GM23338 (cell line): ENCODE measurements at regions not wholly inside any gene's neighbourhood (a gene's known extent, or its start where the extent isn't known, plus 50 kb on each side); places are given as distances from the start of the nearest gene placed in this dataset.

Experiments used
- ATAC-seq: fragments of 200-7000 bp; cut with Tn5 transposase; 3 replicates; pipeline ENCODE4 v1.9.1; 2020
- DNase-seq: peaks from one replicate; pipeline ENCODE4 v3.0.0-alpha.2; 2015; ENCODE audit warnings: low spot score
- H2AFZ ChIP-seq: fragments of 200-600 bp; sonication (generic); 2 replicates; pipeline ENCODE4 v1.8.0; 2016; ENCODE audit warnings: antibody characterized with exemption, mild to moderate bottlenecking, moderate library complexity
- H3F3A ChIP-seq: fragments of 200-600 bp; sonication (generic); replicated peaks from 2 replicates; pipeline ENCODE4 v1.8.0; 2017; ENCODE audit warnings: antibody characterized with exemption, mixed run types, low read depth
- H3K27ac ChIP-seq: fragments of 200-600 bp; sonication (generic); 2 replicates; pipeline ENCODE4 v1.6.1; 2016; ENCODE audit warnings: low read depth
- H3K27me3 ChIP-seq: fragments of 200-600 bp; sonication (generic); 2 replicates; pipeline ENCODE4 v1.8.0; 2016; ENCODE audit warnings: mild to moderate bottlenecking, mixed run types, moderate library complexity; ENCODE audit not compliant: insufficient read depth
- H3K36me3 ChIP-seq: fragments of 200-600 bp; sonication (generic); 2 replicates; pipeline ENCODE4 v1.8.0; 2016; ENCODE audit warnings: mild to moderate bottlenecking; ENCODE audit not compliant: insufficient read depth
- H3K4me1 ChIP-seq: fragments of 200-600 bp; sonication (generic); 2 replicates; pipeline ENCODE4 v1.8.0; 2016; ENCODE audit warnings: mild to moderate bottlenecking, moderate library complexity; ENCODE audit not compliant: insufficient read depth
- H3K4me2 ChIP-seq: fragments of 200-600 bp; sonication (generic); 2 replicates; pipeline ENCODE4 v1.7.1; 2017; ENCODE audit warnings: mixed run types
- H3K4me3 ChIP-seq: fragments of 200-600 bp; sonication (generic); 2 replicates; pipeline ENCODE4 v1.6.1; 2016; ENCODE audit warnings: mixed run types
- H3K79me2 ChIP-seq: fragments of 200-600 bp; sonication (generic); replicated peaks from 2 replicates; pipeline ENCODE4 v1.8.0; 2017; ENCODE audit warnings: mild to moderate bottlenecking; ENCODE audit not compliant: insufficient read depth
- H3K9me2 ChIP-seq: fragments of 200-600 bp; sonication (generic); 2 replicates; pipeline ENCODE4 v1.8.0; 2017; ENCODE audit not compliant: insufficient read depth
- H4K20me1 ChIP-seq: fragments of 200-600 bp; sonication (generic); replicated peaks from 2 replicates; pipeline ENCODE4 v1.8.0; 2017; ENCODE audit warnings: mild to moderate bottlenecking; ENCODE audit not compliant: insufficient read depth
- H3K27ac Mint-ChIP-seq: 2 replicates; pipeline ENCODE4 v1.8.0; 2020; ENCODE audit warnings: inconsistent platforms, mild to moderate bottlenecking, moderate library complexity, mixed read lengths
- H3K27me3 Mint-ChIP-seq: 3 replicates; pipeline ENCODE4 v1.8.0; 2022; ENCODE audit warnings: low read depth, mild to moderate bottlenecking, moderate library complexity, mixed read lengths, inconsistent platforms; ENCODE audit not compliant: insufficient read depth, poor library complexity
- H3K36me3 Mint-ChIP-seq: 3 replicates; pipeline ENCODE4 v1.8.0; 2021; ENCODE audit warnings: low read depth, mild to moderate bottlenecking, inconsistent platforms, moderate library complexity, mixed read lengths
- H3K4me1 Mint-ChIP-seq: 3 replicates; pipeline ENCODE4 v1.8.0; 2020; ENCODE audit warnings: mild to moderate bottlenecking, inconsistent platforms, mixed read lengths
- H3K4me3 Mint-ChIP-seq: 3 replicates; pipeline ENCODE4 v1.8.0; 2021; ENCODE audit warnings: moderate library complexity, mild to moderate bottlenecking, inconsistent platforms, mixed read lengths
- H3K9me3 Mint-ChIP-seq: 3 replicates; pipeline ENCODE4 v1.8.0; 2020; ENCODE audit warnings: moderate library complexity, mild to moderate bottlenecking, inconsistent platforms, mixed read lengths
- EZH2phosphoT487 ChIP-seq: fragments of 200-600 bp; sonication (generic); IDR thresholded peaks from one replicate; pipeline ENCODE4 v1.8.1; 2018; ENCODE audit warnings: antibody characterized with exemption; ENCODE audit not compliant: unreplicated experiment
- JUNB ChIP-seq: IDR thresholded peaks from one replicate; pipeline ENCODE4 v1.6.1; 2016; ENCODE audit warnings: antibody characterized with exemption; ENCODE audit not compliant: unreplicated experiment
- NANOG ChIP-seq: IDR thresholded peaks from 2 replicates; pipeline ENCODE4 v1.6.1; 2016; ENCODE audit warnings: antibody characterized with exemption, borderline replicate concordance
- POLR2AphosphoS5 ChIP-seq: IDR thresholded peaks from 2 replicates; pipeline ENCODE4 v1.6.1; 2016; ENCODE audit warnings: antibody characterized with exemption, low read depth
- STAT1 ChIP-seq: IDR thresholded peaks from one replicate; pipeline ENCODE4 v1.6.1; 2016; ENCODE audit warnings: antibody characterized with exemption; ENCODE audit not compliant: unreplicated experiment
- ZNF114 ChIP-seq: fragments of 250-450 bp; sonication (Bioruptor Pico); IDR thresholded peaks from 2 replicates; pipeline ENCODE4 v1.5.0; 2020; ENCODE audit warnings: mild to moderate bottlenecking, moderate library complexity
- ZNF331 ChIP-seq: fragments of 250-450 bp; sonication (Bioruptor Pico); IDR thresholded peaks from 2 replicates; pipeline ENCODE4 v1.5.0; 2020; ENCODE audit warnings: low read depth, mild to moderate bottlenecking, moderate library complexity
- TF ChIP-seq, protein P1 (sequence below): IDR thresholded peaks from one replicate; pipeline ENCODE4 v1.6.1; 2018; ENCODE audit warnings: antibody characterized with exemption; ENCODE audit not compliant: unreplicated experiment
- TF ChIP-seq, protein P2 (sequence below): fragments of 250-450 bp; sonication (Bioruptor Pico); IDR thresholded peaks from 2 replicates; pipeline ENCODE4 v1.5.0; 2020; ENCODE audit warnings: mild to moderate bottlenecking, moderate library complexity
- TF ChIP-seq, protein P3 (sequence below): IDR thresholded peaks from 2 replicates; pipeline ENCODE4 v1.6.1; 2016; ENCODE audit warnings: antibody characterized with exemption

DNA sequence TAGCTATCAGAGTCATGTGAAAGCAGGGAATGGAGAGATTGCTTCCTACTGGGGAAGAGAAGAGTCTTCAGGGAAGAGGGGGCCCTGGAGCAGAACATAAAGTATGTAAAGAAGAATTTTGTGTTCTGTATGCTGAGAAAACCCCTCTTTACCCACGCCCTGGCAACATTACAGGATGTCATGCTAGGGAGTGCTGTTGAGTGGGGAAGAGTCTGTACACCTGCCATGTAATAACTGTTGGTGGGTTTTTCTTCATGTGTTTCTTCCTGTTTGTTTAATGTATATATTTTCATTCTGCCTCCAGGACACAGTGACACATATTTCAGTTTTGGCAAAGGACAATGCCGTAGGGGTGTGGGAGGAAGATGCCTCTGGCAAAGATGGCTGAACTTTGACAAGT, 122.8 kb upstream of the LPP start (continued):
- TF ChIP-seq, protein P1, sequence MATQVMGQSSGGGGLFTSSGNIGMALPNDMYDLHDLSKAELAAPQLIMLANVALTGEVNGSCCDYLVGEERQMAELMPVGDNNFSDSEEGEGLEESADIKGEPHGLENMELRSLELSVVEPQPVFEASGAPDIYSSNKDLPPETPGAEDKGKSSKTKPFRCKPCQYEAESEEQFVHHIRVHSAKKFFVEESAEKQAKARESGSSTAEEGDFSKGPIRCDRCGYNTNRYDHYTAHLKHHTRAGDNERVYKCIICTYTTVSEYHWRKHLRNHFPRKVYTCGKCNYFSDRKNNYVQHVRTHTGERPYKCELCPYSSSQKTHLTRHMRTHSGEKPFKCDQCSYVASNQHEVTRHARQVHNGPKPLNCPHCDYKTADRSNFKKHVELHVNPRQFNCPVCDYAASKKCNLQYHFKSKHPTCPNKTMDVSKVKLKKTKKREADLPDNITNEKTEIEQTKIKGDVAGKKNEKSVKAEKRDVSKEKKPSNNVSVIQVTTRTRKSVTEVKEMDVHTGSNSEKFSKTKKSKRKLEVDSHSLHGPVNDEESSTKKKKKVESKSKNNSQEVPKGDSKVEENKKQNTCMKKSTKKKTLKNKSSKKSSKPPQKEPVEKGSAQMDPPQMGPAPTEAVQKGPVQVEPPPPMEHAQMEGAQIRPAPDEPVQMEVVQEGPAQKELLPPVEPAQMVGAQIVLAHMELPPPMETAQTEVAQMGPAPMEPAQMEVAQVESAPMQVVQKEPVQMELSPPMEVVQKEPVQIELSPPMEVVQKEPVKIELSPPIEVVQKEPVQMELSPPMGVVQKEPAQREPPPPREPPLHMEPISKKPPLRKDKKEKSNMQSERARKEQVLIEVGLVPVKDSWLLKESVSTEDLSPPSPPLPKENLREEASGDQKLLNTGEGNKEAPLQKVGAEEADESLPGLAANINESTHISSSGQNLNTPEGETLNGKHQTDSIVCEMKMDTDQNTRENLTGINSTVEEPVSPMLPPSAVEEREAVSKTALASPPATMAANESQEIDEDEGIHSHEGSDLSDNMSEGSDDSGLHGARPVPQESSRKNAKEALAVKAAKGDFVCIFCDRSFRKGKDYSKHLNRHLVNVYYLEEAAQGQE = no peak
- no peak for TF ChIP-seq NANOG

DNA sequence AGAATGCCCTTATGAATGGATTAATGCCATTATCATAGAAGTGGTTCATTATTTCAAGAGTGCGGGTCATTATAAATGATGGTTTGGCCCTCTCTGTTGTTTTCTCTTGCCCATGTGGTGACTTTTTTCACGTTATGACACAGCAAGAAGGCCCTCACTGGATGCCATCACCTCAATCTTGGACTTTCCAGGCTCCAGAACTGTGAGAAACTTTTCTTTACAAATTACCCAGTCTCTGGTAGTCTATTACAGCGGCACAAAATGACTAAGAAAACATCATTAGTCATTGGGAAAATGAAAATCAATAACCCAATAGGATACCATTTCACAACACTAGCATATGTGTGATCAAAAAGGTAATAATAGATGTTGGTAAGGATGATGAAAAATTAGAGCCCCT, 119.0 kb upstream of the LPP start:
- H3K4me1 Mint-ChIP-seq = peaks cover 16% of the 10 kb centered on the region
- H3K4me3 Mint-ChIP-seq = no peak overlapping the region
- no peak for ATAC-seq
- Histone ChIP-seq H3K4me3 (no peak overlapping the region), H3K79me2 (no peaks in the 10 kb centered on the region), H3K4me2 (no peak overlapping the region), H3K9me2 (no peaks in the 10 kb centered on the region), H3K4me1 (no peaks in the 10 kb centered on the region), H2AFZ (no peak overlapping the region), H4K20me1 (no peaks in the 10 kb centered on the region), H3F3A (no peaks in the 10 kb centered on the region), H3K27ac (no peak overlapping the region), H3K36me3 (no peaks in the 10 kb centered on the region), H3K27me3 (no peaks in the 10 kb centered on the region)
- peaks cover 2% of the 10 kb centered on the region for H3K27me3 Mint-ChIP-seq
- no peaks in the 10 kb centered on the region for H3K36me3 Mint-ChIP-seq
- TF ChIP-seq, protein P2, sequence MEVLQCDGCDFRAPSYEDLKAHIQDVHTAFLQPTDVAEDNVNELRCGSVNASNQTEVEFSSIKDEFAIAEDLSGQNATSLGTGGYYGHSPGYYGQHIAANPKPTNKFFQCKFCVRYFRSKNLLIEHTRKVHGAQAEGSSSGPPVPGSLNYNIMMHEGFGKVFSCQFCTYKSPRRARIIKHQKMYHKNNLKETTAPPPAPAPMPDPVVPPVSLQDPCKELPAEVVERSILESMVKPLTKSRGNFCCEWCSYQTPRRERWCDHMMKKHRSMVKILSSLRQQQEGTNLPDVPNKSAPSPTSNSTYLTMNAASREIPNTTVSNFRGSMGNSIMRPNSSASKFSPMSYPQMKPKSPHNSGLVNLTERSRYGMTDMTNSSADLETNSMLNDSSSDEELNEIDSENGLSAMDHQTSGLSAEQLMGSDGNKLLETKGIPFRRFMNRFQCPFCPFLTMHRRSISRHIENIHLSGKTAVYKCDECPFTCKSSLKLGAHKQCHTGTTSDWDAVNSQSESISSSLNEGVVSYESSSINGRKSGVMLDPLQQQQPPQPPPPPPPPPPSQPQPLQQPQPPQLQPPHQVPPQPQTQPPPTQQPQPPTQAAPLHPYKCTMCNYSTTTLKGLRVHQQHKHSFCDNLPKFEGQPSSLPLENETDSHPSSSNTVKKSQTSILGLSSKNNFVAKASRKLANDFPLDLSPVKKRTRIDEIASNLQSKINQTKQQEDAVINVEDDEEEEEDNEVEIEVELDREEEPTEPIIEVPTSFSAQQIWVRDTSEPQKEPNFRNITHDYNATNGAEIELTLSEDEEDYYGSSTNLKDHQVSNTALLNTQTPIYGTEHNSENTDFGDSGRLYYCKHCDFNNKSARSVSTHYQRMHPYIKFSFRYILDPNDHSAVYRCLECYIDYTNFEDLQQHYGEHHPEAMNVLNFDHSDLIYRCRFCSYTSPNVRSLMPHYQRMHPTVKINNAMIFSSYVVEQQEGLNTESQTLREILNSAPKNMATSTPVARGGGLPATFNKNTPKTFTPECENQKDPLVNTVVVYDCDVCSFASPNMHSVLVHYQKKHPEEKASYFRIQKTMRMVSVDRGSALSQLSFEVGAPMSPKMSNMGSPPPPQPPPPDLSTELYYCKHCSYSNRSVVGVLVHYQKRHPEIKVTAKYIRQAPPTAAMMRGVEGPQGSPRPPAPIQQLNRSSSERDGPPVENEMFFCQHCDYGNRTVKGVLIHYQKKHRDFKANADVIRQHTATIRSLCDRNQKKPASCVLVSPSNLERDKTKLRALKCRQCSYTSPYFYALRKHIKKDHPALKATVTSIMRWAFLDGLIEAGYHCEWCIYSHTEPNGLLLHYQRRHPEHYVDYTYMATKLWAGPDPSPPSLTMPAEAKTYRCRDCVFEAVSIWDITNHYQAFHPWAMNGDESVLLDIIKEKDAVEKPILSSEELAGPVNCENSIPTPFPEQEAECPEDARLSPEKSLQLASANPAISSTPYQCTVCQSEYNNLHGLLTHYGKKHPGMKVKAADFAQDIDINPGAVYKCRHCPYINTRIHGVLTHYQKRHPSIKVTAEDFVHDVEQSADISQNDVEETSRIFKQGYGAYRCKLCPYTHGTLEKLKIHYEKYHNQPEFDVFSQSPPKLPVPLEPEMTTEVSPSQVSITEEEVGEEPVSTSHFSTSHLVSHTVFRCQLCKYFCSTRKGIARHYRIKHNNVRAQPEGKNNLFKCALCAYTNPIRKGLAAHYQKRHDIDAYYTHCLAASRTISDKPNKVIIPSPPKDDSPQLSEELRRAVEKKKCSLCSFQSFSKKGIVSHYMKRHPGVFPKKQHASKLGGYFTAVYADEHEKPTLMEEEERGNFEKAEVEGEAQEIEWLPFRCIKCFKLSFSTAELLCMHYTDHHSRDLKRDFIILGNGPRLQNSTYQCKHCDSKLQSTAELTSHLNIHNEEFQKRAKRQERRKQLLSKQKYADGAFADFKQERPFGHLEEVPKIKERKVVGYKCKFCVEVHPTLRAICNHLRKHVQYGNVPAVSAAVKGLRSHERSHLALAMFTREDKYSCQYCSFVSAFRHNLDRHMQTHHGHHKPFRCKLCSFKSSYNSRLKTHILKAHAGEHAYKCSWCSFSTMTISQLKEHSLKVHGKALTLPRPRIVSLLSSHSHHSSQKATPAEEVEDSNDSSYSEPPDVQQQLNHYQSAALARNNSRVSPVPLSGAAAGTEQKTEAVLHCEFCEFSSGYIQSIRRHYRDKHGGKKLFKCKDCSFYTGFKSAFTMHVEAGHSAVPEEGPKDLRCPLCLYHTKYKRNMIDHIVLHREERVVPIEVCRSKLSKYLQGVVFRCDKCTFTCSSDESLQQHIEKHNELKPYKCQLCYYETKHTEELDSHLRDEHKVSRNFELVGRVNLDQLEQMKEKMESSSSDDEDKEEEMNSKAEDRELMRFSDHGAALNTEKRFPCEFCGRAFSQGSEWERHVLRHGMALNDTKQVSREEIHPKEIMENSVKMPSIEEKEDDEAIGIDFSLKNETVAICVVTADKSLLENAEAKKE (CRISPR knock-in tag) = no peak
- TF ChIP-seq STAT1 (no peak), JUNB (no peak), POLR2AphosphoS5 (no peak), EZH2phosphoT487 (no peak), ZNF114 (CRISPR knock-in tag) (no peak), ZNF331 (CRISPR knock-in tag) (no peak)
- TF ChIP-seq, protein P3, sequence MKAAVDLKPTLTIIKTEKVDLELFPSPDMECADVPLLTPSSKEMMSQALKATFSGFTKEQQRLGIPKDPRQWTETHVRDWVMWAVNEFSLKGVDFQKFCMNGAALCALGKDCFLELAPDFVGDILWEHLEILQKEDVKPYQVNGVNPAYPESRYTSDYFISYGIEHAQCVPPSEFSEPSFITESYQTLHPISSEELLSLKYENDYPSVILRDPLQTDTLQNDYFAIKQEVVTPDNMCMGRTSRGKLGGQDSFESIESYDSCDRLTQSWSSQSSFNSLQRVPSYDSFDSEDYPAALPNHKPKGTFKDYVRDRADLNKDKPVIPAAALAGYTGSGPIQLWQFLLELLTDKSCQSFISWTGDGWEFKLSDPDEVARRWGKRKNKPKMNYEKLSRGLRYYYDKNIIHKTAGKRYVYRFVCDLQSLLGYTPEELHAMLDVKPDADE = no peak
- no peaks in the 10 kb centered on the region for H3K9me3 Mint-ChIP-seq
- no peak overlapping the region for H3K27ac Mint-ChIP-seq
- no peak for DNase-seq
